ENCODE measurements at regions not wholly inside any gene's neighbourhood (a gene's known extent, or its start where the extent isn't known, plus 50 kb on each side); places are given as distances from the start of the nearest gene placed in this dataset.
"Not testable (repeated sequence)": the region's sequence is repeated elsewhere in the genome, so short reads cannot be mapped to it uniquely, and the experiment has no call there.

DNA sequence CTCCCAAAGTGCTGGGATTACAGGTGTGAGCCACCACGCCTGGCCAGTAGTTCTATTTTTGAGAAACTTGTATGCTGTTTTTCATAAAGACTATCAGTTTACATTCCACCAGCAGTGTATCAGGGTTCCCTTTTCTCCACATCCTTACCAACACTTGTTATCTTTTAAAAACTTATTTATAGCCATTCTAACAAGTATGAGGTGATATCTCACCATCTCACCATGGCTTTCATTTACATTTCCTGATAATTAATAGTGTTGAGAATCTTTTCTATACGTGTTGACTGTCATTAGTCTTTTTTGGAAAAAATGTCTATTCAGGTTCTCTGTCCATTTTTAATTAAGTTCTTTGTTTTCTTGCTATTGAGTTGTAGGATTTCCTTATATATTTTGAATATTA, 416.1 kb downstream of the NEBL start:
- intact Hi-C loops (cut with micrococcal nuclease) = no loop called here
- Mint-ChIP-seq H3K9me3 (peaks cover 9% of the 10 kb centered on the region), H3K36me3 (ENCODE audit: low read depth) (no peaks in the 10 kb centered on the region), H3K4me1 (ENCODE audit: low read depth) (no peaks in the 10 kb centered on the region), H3K27me3 (no peaks in the 10 kb centered on the region), H3K4me3 (no peak overlapping the region), H3K27ac (no peak overlapping the region)

DNA sequence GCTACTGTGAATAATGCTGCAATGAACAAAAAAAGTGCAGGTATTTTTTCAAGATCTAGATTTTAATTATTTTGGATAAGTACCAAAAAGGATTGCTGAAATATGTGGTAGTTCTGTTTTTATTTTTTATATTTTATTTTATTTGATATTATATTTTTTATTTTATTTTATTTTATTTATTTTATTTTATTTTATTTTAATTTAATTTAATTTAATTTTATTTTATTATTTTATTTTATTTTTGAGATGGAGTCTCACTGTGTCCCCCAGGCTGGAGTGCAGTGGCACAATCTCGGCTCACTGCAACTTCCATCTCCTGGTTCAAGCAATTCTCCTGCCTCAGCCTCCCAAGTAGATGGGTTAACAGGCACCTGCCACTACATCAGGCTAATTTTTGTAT, 416.5 kb downstream of the NEBL start:
- H3K27me3 Mint-ChIP-seq; H3K4me1 Mint-ChIP-seq (ENCODE audit: low read depth); H3K4me3 Mint-ChIP-seq; H3K27ac Mint-ChIP-seq; intact Hi-C loops (cut with micrococcal nuclease); H3K9me3 Mint-ChIP-seq; H3K36me3 Mint-ChIP-seq (ENCODE audit: low read depth): not testable (repeated sequence)

DNA sequence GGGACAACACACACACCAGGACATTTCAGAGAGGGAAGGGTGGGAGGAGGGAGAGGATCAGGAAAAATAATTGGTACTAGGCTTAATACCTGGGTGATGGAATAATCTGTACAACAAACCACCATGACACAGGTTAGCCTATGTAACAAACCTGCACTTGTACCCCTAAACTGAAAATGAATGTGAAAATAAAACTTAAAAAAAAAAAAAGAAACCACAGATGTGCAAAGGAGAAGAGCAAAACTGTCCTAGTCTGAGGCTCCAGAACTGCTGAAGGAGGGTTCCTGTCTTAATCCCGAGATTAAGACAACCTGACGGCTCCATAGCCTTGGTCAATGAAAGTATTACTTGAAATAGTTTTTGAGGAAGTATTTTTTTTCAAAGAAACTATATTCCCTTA, 423.0 kb downstream of the NEBL start:
- Mint-ChIP-seq H3K27ac (no peak overlapping the region), H3K4me1 (ENCODE audit: low read depth) (no peaks in the 10 kb centered on the region), H3K4me3 (no peak overlapping the region), H3K9me3 (no peaks in the 10 kb centered on the region), H3K36me3 (ENCODE audit: low read depth) (no peaks in the 10 kb centered on the region), H3K27me3 (no peaks in the 10 kb centered on the region)
- intact Hi-C loops (cut with micrococcal nuclease) = no loop called here

DNA sequence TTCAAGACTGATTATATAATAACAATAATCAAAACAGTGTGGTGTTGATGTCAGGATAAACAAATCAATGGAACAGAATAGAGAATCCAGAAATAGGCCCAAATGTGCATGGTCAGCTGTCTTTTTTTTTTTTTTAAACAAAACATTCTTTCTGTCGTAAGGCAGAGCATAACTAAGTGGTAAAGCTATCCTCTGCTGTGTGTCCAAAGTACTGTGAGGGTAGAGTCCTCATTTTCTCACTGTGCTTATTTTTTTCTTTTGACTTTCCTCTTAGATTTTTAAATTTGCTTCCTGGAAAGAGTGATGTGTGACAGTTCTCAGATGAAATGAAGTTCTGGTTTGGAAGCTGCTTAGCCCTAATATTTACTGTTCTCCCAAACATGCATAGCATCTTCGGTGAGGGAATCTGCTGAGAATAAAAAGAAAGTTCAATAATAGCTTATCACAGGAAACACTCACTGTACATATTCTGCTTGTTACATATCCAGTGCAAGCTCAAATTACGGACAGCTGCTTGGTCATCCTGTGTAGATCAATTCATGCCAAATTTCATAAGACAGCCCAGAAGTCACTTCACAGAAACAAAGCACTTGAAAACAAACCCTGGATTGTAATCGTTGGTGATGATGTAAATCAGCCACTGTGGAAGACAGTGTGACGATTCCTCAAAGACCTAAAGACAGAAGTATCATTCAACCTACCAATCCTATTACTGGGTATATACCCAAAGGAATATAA, 423.9 kb downstream of the NEBL start:
- H3K36me3 Mint-ChIP-seq (ENCODE audit: low read depth) = no peaks in the 10 kb centered on the region
- no peak overlapping the region for H3K4me3 Mint-ChIP-seq
- intact Hi-C loops (cut with micrococcal nuclease) = no loop called here
- H3K9me3 Mint-ChIP-seq = no peaks in the 10 kb centered on the region
- no peak overlapping the region for H3K27ac Mint-ChIP-seq
- H3K27me3 Mint-ChIP-seq = no peaks in the 10 kb centered on the region
- H3K4me1 Mint-ChIP-seq (ENCODE audit: low read depth) = no peaks in the 10 kb centered on the region

DNA sequence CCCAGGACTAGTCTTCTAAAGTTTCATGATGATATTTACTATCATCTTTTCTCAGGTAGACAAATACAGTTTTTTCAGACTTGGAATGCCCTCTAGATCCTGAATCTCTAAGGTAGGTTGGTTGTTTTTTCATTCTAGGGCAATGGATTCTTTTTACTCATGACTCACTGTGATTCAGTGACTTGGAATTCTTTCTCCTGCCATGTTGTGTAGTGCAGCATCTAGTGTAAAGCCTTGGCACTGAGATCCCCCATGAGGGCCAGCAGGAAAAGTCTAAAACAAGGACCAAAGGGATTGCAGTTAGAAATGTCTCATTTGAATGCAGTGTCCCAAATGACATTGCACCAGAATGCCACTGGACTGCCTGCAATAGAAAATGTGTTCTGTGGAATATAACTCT, 430.4 kb downstream of the NEBL start:
- H3K36me3 Mint-ChIP-seq (ENCODE audit: low read depth) = no peaks in the 10 kb centered on the region
- H3K4me3 Mint-ChIP-seq = no peak overlapping the region
- intact Hi-C loops (cut with micrococcal nuclease) = no loop called here
- H3K4me1 Mint-ChIP-seq (ENCODE audit: low read depth) = no peaks in the 10 kb centered on the region
- H3K9me3 Mint-ChIP-seq = peaks cover 42% of the 10 kb centered on the region
- H3K27me3 Mint-ChIP-seq = no peaks in the 10 kb centered on the region
- H3K27ac Mint-ChIP-seq = no peak overlapping the region

DNA sequence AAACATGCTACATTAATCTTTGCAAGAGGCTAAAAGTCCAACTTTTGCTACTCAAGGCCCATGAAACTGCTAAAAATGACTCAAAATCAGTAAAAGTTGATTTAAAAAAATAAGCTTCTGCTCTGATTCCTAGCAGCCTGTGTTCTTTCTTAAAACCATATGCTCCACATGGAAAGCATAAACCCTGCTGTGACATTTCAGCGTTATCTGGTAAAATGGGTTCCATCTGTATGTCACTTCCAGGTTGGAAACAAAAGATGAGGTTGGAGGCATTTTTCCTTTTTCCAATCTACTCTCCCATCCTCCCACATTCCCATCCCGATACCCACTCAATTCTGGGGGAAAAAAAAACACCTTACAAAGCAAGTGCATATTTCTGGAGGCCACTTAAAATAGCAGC, 439.5 kb downstream of the NEBL start:
- Mint-ChIP-seq H3K36me3 (ENCODE audit: low read depth) (no peaks in the 10 kb centered on the region), H3K4me1 (ENCODE audit: low read depth) (no peaks in the 10 kb centered on the region), H3K27ac (no peak overlapping the region), H3K27me3 (no peaks in the 10 kb centered on the region), H3K9me3 (peaks cover 16% of the 10 kb centered on the region), H3K4me3 (no peak overlapping the region)
- intact Hi-C loops (cut with micrococcal nuclease) = no loop called here

DNA sequence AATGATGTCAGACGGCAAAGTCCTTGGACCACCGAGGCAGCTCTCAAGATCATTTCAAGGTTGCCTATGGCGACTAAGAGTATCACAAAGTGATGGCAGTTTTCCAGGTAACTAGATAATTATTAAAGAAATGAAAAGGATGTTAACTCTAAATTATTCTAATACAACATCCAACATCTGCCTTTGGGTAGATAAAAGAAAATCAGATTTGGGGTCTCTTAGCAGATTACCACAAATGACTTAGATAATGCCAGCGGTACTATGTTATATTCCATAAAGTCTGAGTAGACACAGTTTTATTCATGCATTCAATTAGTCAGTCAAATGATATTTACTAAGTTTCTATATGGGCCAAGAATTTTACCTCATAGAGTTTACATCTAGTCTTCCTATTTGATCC, 441.3 kb downstream of the NEBL start:
- Mint-ChIP-seq H3K27ac (no peak overlapping the region), H3K9me3 (peaks cover 3% of the 10 kb centered on the region), H3K36me3 (ENCODE audit: low read depth) (no peaks in the 10 kb centered on the region), H3K27me3 (no peaks in the 10 kb centered on the region), H3K4me3 (no peak overlapping the region), H3K4me1 (ENCODE audit: low read depth) (no peaks in the 10 kb centered on the region)
- intact Hi-C loops (cut with micrococcal nuclease) = no loop called here

DNA sequence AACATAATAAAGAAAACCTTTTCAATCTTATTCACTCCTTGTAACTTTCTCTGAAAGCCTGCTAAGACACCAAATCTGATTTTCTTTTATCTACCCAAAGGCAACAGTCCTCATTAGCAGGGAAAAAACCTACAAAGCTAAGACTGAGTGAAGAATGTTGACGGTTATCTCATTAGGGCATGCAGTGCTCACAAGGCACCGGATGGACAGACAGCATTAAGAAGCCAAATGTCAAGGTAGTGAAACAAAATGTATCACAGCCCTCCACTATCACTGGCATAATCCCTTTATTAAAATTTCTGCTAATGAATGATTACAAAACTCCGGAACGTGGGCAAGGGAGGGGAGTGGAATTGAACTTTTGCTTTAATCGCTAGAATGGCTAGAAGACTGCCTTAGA, 442.8 kb downstream of the NEBL start:
- Mint-ChIP-seq H3K27me3 (no peaks in the 10 kb centered on the region), H3K9me3 (no peaks in the 10 kb centered on the region), H3K27ac (no peak overlapping the region), H3K4me1 (ENCODE audit: low read depth) (no peaks in the 10 kb centered on the region), H3K36me3 (ENCODE audit: low read depth) (no peaks in the 10 kb centered on the region), H3K4me3 (no peak overlapping the region)
- intact Hi-C loops (cut with micrococcal nuclease) = no loop called here

DNA sequence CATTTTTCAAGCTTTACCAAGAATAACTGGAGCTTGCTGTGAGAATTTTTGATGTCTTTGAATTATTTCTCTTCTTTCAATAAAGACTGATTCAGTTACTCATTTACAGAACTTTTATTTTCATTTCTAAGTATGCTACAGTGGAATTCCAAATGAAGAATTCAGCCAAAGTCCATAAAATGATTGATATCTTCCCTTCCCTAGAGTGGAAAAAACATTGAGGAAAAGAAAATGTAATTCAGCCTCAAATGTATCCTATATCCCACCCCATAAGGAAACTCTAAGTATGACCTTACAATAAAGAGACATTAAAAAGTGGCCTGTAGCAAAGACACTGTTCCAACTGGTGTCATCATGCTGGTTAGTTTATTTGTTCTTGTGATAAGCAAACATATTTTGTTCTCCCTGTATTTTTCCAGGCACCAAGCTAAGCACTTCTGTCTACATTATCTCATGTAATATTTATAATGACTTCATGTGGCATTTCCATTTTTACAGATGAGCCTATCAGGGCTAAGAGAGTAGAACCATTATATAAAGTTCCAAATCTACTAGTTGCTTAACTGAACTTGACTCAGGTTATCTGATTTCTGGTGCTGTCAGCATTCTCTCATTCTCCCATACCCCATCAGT, 450.4 kb downstream of the NEBL start:
- no peak overlapping the region for H3K4me3 Mint-ChIP-seq
- H3K27me3 Mint-ChIP-seq = no peaks in the 10 kb centered on the region
- intact Hi-C loops (cut with micrococcal nuclease) = no loop called here
- H3K9me3 Mint-ChIP-seq = peaks cover 10% of the 10 kb centered on the region
- no peaks in the 10 kb centered on the region for H3K4me1 Mint-ChIP-seq (ENCODE audit: low read depth)
- H3K36me3 Mint-ChIP-seq (ENCODE audit: low read depth) = no peaks in the 10 kb centered on the region
- no peak overlapping the region for H3K27ac Mint-ChIP-seq

DNA sequence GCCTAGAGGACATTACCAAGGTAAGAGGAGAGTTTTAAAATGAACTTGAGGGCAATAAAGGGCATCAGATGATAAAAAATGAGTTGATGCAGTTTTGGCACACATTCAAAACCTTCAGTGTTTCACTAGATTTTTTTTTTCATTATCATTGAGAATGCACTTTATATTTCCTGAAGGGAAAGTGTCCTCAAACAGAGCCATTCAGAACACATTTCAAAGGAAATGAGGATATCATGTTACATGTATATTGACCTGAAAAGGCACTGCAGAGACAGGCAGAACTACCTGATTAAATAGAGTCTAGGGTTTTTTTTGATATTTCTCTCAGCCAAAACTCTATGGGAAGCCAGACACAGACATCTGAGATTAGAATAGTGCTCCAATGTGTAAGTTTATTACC, 454.0 kb downstream of the NEBL start:
- no peak overlapping the region for H3K4me3 Mint-ChIP-seq
- H3K36me3 Mint-ChIP-seq (ENCODE audit: low read depth) = no peaks in the 10 kb centered on the region
- H3K27me3 Mint-ChIP-seq = no peaks in the 10 kb centered on the region
- peaks cover 35% of the 10 kb centered on the region for H3K9me3 Mint-ChIP-seq
- no peaks in the 10 kb centered on the region for H3K4me1 Mint-ChIP-seq (ENCODE audit: low read depth)
- intact Hi-C loops (cut with micrococcal nuclease) = no loop called here
- no peak overlapping the region for H3K27ac Mint-ChIP-seq

DNA sequence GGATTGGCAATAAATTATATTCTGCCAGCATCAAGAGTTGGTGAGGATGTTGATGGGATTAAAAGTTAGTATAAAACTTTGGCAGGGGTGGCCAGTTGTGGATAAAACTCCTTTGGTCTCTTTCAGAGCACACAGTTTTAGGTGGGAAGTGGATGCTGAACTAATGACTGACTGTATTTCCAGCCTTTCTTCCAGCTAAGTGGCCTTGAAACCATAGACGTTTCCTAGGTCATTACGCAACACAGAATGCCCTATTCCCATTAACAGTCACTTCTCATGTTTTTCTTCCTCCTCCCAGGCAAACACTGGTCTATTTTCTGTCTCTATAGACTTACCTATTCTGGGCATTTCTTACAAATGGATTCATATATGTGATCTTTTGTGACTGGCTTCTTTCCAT, 467.4 kb downstream of the NEBL start:
- Mint-ChIP-seq H3K27ac (no peak overlapping the region), H3K9me3 (peaks cover 27% of the 10 kb centered on the region)

DNA sequence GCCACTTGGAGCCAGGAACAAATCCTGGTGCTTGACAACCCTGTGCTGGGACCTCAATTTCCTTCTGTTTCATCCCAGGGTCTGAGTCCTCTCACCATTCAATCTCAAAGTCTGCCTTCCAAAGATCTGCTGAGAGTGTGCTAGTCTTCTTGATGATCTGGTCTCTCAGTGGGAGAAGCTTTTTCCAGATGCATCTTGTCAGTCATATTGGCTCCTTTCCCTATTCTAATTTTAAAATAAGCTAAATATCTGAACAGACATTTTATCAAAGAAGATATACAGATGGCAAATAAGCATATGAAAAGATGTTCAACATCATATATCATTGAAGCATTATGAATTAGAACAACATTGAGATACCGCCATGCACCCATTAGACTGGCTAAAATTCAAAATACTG, 469.3 kb downstream of the NEBL start:
- Mint-ChIP-seq H3K27ac (no peak overlapping the region), H3K4me1 (ENCODE audit: low read depth) (peaks cover 5% of the 10 kb centered on the region), H3K36me3 (ENCODE audit: low read depth) (no peaks in the 10 kb centered on the region), H3K27me3 (no peaks in the 10 kb centered on the region), H3K9me3 (peaks cover 33% of the 10 kb centered on the region), H3K4me3 (no peak overlapping the region)
- intact Hi-C loops (cut with micrococcal nuclease) = no loop called here

More for the DNA sequence above, 467.4 kb downstream of the NEBL start:
- H3K4me1 Mint-ChIP-seq (ENCODE audit: low read depth) = peaks cover 5% of the 10 kb centered on the region
- intact Hi-C loops (cut with micrococcal nuclease) = no loop called here
- H3K27me3 Mint-ChIP-seq = no peaks in the 10 kb centered on the region
- H3K36me3 Mint-ChIP-seq (ENCODE audit: low read depth) = no peaks in the 10 kb centered on the region
- H3K4me3 Mint-ChIP-seq = no peak overlapping the region

DNA sequence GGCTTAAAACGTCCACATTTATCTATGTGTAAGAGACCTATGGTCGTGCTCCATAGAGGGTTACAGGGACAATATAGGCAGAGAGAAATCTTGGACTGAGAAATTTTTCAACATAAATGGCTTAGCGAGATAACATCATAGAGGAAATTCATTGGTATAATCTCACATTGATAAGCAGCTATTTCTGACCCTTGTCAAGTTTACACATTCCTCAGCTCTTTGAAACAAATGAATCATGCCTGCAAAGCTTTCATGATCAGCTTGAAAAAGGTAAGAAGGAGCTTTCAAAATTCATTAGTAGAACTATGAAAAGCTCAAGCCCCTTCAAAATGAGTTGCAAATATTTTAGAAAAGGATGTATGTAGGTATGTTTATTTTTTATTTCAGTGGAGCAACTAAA, 478.8 kb downstream of the NEBL start:
- Mint-ChIP-seq H3K27me3 (no peaks in the 10 kb centered on the region), H3K27ac (no peak overlapping the region), H3K9me3 (no peaks in the 10 kb centered on the region), H3K4me3 (no peak overlapping the region), H3K4me1 (ENCODE audit: low read depth) (no peaks in the 10 kb centered on the region), H3K36me3 (ENCODE audit: low read depth) (no peaks in the 10 kb centered on the region)
- intact Hi-C loops (cut with micrococcal nuclease) = no loop called here

DNA sequence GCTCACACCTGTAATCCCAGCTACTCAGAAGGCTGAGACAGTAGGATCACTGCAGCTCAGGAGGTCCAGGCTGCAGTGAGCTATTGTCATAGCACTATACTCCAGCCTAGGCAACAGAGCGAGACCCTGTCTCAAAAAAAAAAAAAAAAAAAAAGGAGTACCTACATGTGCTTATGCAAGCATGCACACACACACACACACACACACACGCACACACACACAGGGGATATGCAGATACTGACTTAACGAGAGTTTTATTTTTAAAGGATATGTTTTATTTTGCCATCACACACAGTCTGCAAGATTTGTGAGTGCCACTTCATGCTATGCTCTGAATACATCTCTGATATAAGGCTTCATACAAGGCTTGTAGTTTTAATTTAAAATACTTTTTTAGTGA, 479.3 kb downstream of the NEBL start:
- H3K27me3 Mint-ChIP-seq = no peaks in the 10 kb centered on the region
- intact Hi-C loops (cut with micrococcal nuclease) = no loop called here
- H3K36me3 Mint-ChIP-seq (ENCODE audit: low read depth) = no peaks in the 10 kb centered on the region
- H3K27ac Mint-ChIP-seq = no peak overlapping the region
- no peak overlapping the region for H3K4me3 Mint-ChIP-seq
- no peaks in the 10 kb centered on the region for H3K9me3 Mint-ChIP-seq
- no peaks in the 10 kb centered on the region for H3K4me1 Mint-ChIP-seq (ENCODE audit: low read depth)

DNA sequence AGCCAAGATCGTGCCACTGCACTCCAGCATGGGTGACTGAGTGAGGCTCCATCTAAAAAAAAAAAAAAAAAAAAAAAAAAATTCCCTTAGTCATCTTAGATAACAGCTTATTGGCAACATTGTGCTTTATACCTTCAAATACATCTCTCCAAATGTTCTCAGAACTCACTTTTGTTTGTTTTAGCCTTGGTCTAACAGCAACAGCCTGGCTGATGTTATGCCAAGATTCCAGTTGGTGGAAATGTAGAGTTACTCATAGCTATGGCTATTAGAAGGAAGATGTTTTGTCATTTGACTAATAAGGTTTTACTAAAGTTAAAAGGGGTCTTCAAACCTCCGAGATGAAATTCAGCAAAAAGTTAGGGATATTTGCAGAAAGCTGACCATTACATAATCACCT, 481.4 kb downstream of the NEBL start:
- Mint-ChIP-seq H3K9me3 (no peaks in the 10 kb centered on the region), H3K27me3 (no peaks in the 10 kb centered on the region), H3K4me3 (no peak overlapping the region), H3K36me3 (ENCODE audit: low read depth) (no peaks in the 10 kb centered on the region), H3K27ac (no peak overlapping the region), H3K4me1 (ENCODE audit: low read depth) (no peaks in the 10 kb centered on the region)
- intact Hi-C loops (cut with micrococcal nuclease) = no loop called here
